Retinal pigment epithelial cell (primary cell): ENCODE measurements at regions not wholly inside any gene's neighbourhood (a gene's known extent, or its start where the extent isn't known, plus 50 kb on each side); places are given as distances from the start of the nearest gene placed in this dataset.

Experiments used
- DNase-seq: peaks from one replicate; pipeline ENCODE4 v3.0.0-alpha.2; 2010; ENCODE audit warnings: low read depth
- H3K4me3 ChIP-seq: 2 replicates; pipeline ENCODE4 v1.5.1; 2011; ENCODE audit warnings: mild to moderate bottlenecking, low read length, control low read depth, moderate library complexity
- TF ChIP-seq, protein P1 (sequence below): conservative IDR thresholded peaks from 2 replicates; pipeline ENCODE4 v1.5.1; 2011; ENCODE audit warnings: low read depth, low read length, control low read depth, inconsistent platforms

DNA sequence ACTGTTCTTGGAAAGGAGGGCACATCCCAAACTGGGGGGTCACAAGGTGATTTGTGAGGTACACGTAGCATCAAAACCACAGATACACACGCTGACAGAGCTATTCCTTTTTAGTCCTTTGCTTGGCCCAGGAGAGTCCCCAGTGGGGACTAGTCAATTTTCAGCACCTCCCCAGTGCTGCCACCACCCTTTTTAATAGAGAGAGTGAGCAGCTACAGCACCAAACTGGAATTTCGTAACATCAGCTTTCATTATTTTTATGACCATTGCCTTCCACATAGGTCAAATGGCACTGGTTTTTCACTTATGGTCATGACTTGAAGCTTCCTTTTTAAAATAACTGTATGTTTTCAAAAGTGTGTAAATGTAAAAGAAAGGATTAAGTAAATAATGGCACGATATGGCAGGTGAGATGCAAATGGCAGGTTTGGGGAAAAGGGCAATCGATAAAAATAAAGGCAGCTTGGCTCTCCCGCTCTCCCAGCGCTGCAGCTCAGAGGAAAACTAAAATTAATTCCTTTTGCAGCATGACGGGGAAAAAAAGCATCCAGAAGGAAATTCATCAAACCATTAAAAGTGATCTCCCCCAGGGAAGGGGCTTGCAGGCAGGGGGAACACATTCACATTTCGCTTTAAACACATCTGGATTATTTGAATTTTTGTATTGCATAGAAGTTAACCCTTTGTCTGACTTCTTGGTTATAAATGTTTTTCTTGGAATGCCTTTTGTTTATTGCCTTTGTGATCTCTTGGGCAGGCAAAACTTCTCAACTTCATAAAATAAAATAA is 95.2 kb downstream of the ANKRD60 start:
- TF ChIP-seq, protein P1, sequence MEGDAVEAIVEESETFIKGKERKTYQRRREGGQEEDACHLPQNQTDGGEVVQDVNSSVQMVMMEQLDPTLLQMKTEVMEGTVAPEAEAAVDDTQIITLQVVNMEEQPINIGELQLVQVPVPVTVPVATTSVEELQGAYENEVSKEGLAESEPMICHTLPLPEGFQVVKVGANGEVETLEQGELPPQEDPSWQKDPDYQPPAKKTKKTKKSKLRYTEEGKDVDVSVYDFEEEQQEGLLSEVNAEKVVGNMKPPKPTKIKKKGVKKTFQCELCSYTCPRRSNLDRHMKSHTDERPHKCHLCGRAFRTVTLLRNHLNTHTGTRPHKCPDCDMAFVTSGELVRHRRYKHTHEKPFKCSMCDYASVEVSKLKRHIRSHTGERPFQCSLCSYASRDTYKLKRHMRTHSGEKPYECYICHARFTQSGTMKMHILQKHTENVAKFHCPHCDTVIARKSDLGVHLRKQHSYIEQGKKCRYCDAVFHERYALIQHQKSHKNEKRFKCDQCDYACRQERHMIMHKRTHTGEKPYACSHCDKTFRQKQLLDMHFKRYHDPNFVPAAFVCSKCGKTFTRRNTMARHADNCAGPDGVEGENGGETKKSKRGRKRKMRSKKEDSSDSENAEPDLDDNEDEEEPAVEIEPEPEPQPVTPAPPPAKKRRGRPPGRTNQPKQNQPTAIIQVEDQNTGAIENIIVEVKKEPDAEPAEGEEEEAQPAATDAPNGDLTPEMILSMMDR: no peak
- no peak for DNase-seq
- no peak overlapping the region for H3K4me3 ChIP-seq

DNA sequence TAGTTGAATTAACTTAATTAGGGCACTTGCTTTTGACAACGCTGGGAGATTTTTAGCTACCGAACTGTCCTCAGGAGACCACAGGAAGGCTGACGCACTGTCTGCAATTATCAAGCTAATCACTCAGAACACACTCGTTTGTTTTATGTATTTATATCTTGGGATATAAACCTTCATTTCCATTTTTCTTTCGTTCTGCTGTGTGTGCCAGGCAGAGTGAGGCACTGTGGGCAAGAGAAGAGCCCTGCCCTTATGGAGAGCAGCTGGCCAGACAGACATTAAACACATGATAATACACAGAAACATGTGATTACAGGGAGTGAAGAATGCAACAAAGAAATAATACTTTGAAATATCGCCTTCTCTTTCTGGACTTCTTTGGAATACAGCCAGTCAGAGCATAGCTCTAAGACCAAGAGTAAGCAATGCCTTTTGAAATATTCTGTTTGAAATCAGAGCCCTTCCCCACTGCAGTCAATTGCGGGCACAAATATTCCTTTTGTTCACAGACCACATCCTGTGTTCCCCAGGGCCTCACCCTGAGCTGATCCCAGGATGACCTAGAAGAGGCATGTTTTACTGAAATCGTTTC is 96.8 kb downstream of the ANKRD60 start:
- H3K4me3 ChIP-seq: peak overlapping the region; percentile 18
- DNase-seq: peak; percentile 62
- TF ChIP-seq, protein P1: no peak

DNA sequence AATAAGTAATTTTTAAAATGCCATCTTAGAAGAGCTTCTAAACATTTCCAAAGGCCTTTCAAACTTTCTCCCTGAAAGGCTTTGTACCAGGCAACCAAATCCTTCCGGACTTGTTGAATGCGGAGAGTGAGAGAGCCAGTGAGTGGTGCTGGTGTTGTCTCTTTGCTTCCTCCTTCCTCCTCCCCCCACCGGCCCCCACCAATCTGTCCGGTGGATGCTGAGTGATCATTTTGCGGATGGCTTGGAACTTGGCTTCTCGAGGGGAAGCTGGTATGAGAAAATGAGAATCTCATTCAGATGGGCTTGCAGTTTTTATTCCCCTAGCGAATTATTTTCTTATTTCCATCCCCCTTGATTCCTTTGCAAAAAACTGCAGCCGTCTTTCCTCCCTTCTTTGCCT is 97.3 kb downstream of the ANKRD60 start:
- peak overlapping the region; percentile 18 for H3K4me3 ChIP-seq
- TF ChIP-seq, protein P1: no peak
- no peak for DNase-seq

DNA sequence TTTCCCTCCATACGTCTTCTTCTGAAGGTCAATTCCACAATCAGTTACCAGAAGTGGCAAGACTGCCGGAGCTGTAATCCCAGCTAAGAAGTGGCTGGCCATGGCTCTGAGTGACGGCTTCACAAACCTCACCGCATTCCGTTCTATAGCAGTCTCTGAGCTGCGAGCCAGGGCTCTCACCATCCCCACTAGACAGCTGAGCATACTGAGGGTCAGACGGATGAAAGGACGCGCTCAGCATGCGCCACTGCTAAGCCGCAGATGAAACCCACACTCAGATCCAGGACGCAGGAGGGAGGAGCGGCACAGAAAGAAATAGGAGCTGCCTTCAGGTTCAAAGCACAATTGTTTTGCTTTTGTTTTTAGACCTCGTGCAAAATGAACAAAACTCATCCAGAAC is 97.9 kb downstream of the ANKRD60 start:
- TF ChIP-seq, protein P1: no peak

DNA sequence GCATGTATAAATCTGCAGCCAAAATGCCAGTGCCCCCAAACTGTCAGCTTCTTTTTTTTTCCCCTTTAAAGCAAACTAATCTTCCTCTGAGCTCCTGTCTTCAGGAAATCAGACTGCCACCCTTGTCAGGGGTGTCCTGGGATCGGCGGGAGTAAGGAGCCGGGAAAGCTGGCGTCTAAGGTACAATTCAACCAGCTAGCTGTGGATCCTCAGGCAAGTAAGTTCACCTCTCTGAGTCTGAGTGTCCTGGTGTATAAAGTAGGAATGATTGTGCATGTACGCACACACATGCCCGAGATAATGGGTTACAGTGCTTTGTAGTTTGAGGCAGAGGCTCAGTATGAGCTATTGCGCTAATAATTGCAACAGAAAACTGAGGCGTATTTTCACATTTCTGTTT is 98.3 kb downstream of the ANKRD60 start:
- no peak for DNase-seq
- TF ChIP-seq, protein P1: no peak
- H3K4me3 ChIP-seq: no peak overlapping the region

More for the DNA sequence above, 97.9 kb downstream of the ANKRD60 start:
- H3K4me3 ChIP-seq: no peak overlapping the region
- no peak for DNase-seq

DNA sequence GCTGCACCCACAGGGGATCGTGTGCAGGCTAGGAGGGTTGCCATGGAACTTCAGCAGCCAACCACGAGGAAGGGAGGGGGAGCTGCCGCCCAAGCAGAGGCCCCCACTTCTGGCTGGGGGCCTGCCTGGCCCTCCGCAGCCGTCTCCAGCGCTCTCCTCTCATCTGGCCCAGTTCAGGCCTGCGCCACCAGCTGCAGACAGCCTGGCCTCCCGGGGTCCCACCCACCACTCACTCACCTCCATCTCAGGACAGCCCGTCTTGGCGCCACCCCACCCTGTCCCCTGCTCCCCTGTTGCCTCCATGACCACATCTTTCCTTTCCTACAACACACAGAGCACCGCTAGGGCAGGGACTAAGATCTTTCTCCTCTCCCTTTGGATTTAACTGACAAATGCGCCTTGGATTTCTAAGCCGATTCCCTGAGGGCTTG is 98.7 kb downstream of the ANKRD60 start:
- TF ChIP-seq, protein P1: no peak
- DNase-seq: no peak
- H3K4me3 ChIP-seq: no peak overlapping the region
